ENCODE measurements at regions not wholly inside any gene's neighbourhood (a gene's known extent, or its start where the extent isn't known, plus 50 kb on each side); places are given as distances from the start of the nearest gene placed in this dataset.

- no peaks in the 10 kb centered on the region for H3K9me3 ChIP-seq
- no peak for DNase-seq
- no peaks in the 10 kb centered on the region for H3K36me3 ChIP-seq
- no peak for TF ChIP-seq POLR2A (IDR thresholded peaks at IDR 0.05)
- no peak for TF ChIP-seq CTCF (IDR thresholded peaks at IDR 0.05)
- no peak overlapping the region for H3K4me3 ChIP-seq (replicated peaks in 1 of 3)
- intact Hi-C loops (cut with DNase I) = no loop called here
- no peak overlapping the region for H3K27ac ChIP-seq
- 85 to 92% methylated on average over 1 of the region's 1 CpG for WGBS, 2 donors
- no peaks in the 10 kb centered on the region for H3K4me1 ChIP-seq
- no peaks in the 10 kb centered on the region for H3K27me3 ChIP-seq
Observed at GRCh38 chr15:53260647-53261046, 470.5 kb upstream of the ONECUT1 start.

GRCh38 chr15:53256457-53256856, 466.3 kb upstream of the ONECUT1 start:
- no peak for DNase-seq
- intact Hi-C loops (cut with DNase I) = no loop called here
- WGBS, 2 donors = 65 to 75% methylated on average over 4 of the region's 4 CpGs
- Histone ChIP-seq H3K36me3 (no peaks in the 10 kb centered on the region), H3K4me3 (replicated peaks in 1 of 3) (no peak overlapping the region), H3K27ac (no peak overlapping the region), H3K9me3 (no peaks in the 10 kb centered on the region), H3K4me1 (no peaks in the 10 kb centered on the region), H3K27me3 (no peaks in the 10 kb centered on the region)
- no peak for TF ChIP-seq CTCF (IDR thresholded peaks at IDR 0.05)
- TF ChIP-seq POLR2A (IDR thresholded peaks at IDR 0.05) = no peak

GRCh38 chr15:53256043-53256442, 465.9 kb upstream of the ONECUT1 start:
- Histone ChIP-seq H3K27me3 (no peaks in the 10 kb centered on the region), H3K4me3 (replicated peaks in 1 of 3) (no peak overlapping the region), H3K27ac (no peak overlapping the region), H3K9me3 (no peaks in the 10 kb centered on the region), H3K36me3 (no peaks in the 10 kb centered on the region), H3K4me1 (no peaks in the 10 kb centered on the region)
- WGBS, 2 donors = 79 to 80% methylated on average over 6 of the region's 6 CpGs
- TF ChIP-seq POLR2A (IDR thresholded peaks at IDR 0.05) (no peak), CTCF (IDR thresholded peaks at IDR 0.05) (no peak)
- no peak for DNase-seq
- intact Hi-C loops (cut with DNase I) = no loop called here

- 35 to 53% methylated on average over 8 of the region's 8 CpGs for WGBS, 2 donors
- Histone ChIP-seq H3K9me3 (no peaks in the 10 kb centered on the region), H3K4me3 (replicated peaks in 1 of 3) (no peak overlapping the region), H3K27ac (no peak overlapping the region), H3K36me3 (no peaks in the 10 kb centered on the region), H3K4me1 (no peaks in the 10 kb centered on the region), H3K27me3 (no peaks in the 10 kb centered on the region)
- DNase-seq = no peak
- TF ChIP-seq POLR2A (IDR thresholded peaks at IDR 0.05) (no peak), CTCF (IDR thresholded peaks at IDR 0.05) (no peak)
- intact Hi-C loops (cut with DNase I) = no loop called here
Observed at GRCh38 chr15:53251996-53252395, 461.9 kb upstream of the ONECUT1 start.

- no peaks in the 10 kb centered on the region for H3K27me3 ChIP-seq
- no peaks in the 10 kb centered on the region for H3K36me3 ChIP-seq
- TF ChIP-seq CTCF (IDR thresholded peaks at IDR 0.05) = no peak
- TF ChIP-seq POLR2A (IDR thresholded peaks at IDR 0.05) = no peak
- no peak overlapping the region for H3K27ac ChIP-seq
- intact Hi-C loops (cut with DNase I) = no loop called here
- no peak overlapping the region for H3K4me3 ChIP-seq (replicated peaks in 1 of 3)
- no peaks in the 10 kb centered on the region for H3K9me3 ChIP-seq
- DNase-seq = no peak
- 64 to 69% methylated on average over 2 of the region's 2 CpGs for WGBS, 2 donors
- H3K4me1 ChIP-seq = no peaks in the 10 kb centered on the region
Observed at GRCh38 chr15:53251523-53251922, 461.4 kb upstream of the ONECUT1 start.
